HK-2 (cell line): ENCODE measurements at regions not wholly inside any gene's neighbourhood (a gene's known extent, or its start where the extent isn't known, plus 50 kb on each side); places are given as distances from the start of the nearest gene placed in this dataset.

Source experiments
- DNase-seq: peaks from one replicate; pipeline ENCODE4 v3.0.0-alpha.2; 2018; ENCODE audit not compliant: unreplicated experiment

DNA sequence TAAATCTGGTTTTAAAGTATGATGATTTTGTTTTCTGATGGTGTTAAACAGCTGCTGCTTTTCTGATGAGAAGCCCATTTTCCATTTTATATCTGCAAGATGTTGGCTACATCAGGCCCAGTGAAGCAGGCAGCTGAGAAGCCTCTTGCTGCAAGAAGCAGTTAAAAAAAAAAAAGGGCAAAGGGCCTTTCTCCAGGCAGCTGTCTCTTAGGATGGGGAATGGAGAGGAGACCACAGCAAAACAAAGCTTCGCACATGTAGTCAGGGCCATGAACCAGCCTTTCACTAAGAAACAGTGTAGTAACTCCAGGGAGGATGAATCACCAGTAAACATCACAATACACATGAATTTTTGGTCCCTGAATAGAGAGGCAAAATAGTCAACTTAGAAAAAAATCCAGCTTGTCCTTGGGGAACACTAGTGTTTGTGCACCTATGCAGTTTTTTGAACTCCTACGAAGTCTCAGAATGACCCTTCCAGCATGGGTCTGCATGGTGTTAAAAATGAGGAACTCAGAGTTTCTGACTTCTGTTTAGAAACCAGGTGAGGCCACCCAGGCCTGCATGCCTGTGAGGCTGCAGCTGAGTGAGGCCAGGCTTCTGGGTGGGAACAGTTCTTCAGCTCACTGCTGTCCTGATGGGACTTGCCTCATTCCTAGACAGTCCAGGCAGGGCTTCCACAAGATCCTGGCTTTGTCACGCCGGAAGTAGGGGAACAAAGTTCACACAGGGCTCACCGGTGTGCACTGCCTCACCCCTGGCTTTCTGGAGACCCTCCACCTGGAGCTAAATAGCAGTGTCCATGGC, 518.7 kb downstream of the MCTP2 start:
- DNase-seq, result no peak

DNA sequence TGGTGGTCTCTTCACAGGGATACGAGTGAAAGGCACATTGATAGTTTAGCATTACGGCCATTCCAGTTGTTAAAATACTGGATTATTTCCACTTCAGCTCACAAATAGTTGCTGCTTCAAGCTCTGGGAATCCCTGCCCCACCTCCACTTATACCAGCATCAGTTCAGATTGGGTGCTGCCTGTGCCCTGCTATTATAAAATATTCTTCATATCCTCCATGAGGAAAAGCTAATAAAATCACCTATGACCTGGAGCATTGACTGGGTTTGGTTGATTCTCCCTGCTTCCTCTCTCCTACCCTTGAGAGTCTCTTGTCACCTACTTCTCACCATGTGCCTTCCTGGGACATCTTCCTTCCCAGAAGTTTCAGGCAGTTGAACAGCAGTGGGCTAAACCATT, 529.0 kb downstream of the MCTP2 start:
- no peak for DNase-seq

DNA sequence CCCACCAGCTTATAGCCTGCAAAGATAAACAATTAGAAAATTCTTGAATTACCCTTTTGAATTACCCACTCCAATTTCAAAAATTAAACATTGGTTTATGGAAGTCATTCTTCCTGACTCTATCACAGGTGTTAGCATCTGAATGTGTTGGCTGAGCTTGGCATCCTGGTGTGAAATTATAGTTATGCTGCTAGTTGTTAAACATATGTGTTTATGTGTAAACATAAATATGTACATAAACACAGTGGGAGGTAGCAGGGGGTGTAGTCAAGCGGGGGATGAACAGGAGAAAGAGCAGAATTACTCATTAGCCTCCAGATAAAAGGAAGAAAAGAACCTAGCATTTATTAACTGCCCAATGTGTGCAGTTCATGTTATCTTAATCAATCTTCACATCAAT, 530.2 kb downstream of the MCTP2 start:
- no peak for DNase-seq

DNA sequence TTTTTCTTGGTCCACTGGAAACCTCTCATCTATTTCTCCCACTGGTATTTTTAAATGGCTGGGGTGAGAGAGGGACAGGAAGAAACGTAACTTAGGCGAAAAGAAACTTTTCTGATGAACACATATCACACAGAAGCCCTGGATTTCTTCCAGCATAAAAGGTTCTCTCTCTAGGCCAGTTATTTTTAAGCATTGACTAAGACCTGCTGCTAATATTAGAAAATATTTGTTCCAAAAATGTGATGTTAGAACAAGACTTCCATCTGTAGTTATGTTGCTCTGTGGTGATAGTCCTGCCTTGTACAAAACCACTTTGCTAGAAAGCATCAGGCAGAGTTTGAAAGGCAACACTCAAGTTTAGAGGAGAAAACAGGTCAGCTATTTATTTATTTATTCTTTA, 537.7 kb downstream of the MCTP2 start:
- no peak for DNase-seq

DNA sequence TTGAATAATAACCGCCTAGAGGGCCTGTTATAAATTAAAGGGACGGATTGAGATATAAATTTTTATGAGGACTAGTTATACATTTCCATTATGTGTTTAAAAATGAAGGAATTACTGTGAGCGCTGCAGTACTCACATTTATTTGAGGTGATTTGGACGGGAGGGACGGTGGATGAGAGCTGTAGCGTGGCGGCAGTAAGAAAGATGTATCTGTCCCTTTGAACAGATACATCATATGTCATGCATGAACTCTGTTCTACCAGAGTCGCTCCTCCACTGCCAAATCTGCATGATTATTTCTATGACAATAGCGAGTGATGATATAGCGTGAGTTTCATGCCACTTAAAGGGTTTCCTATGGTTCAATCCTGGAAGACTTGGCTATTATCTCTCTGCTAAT, 538.8 kb downstream of the MCTP2 start:
- no peak for DNase-seq

DNA sequence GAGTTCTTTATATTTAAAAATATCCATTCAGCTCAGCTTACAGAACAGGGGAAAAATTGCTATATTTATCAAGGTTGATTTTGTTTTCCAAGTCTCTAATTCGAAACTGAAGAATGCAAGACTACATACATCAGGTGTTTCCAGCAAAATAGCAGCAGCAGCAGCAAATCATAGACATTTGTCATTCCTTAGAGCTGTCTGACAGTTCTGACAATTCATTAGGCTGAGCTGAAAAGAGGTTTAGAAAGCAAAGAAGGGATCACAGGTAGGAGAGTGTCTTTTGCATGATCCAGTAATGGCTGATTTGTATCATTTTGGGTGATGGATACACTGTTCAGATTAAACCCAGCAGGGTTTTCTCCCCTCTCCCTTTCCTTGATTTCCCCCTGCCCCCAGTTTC, 545.7 kb downstream of the MCTP2 start:
- no peak for DNase-seq

DNA sequence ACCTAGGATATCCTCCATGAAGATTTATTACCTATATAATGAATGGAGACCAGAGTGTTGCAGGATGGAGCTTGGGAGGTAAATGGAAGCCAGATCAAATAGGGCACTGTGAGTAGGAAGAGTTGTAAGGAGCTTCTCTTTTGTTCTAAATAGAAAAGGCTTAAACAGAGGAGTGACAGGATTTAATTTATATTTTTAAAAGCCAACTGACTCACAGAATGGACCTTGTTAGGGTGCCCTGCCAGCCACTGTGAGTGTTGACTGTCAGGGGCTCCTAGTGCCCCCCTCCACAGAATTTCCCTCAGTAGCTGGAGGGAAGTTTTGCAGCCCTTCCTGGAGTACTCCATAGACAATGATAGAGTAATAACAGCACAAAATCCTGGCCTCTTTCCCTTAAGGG, 547.5 kb downstream of the MCTP2 start:
- DNase-seq, result no peak

DNA sequence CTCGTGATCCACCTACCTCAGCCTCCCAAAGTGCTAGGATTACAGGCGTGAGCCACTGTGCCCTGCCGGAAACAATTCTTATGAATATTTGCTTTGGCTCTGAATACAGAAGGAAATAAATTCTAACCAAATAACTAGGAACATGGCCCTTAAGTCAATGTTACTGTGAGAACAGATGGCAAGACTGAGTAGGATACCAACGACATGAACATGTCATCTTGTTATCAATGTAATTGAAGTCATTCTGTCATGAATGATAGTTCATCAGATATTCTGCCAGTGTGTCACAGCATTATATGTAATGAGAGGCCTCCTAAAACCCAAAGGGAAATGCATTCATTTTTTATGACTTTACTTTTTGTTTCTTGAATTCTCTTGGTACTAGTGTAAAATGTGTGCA, 548.8 kb downstream of the MCTP2 start:
- DNase-seq, result no peak

DNA sequence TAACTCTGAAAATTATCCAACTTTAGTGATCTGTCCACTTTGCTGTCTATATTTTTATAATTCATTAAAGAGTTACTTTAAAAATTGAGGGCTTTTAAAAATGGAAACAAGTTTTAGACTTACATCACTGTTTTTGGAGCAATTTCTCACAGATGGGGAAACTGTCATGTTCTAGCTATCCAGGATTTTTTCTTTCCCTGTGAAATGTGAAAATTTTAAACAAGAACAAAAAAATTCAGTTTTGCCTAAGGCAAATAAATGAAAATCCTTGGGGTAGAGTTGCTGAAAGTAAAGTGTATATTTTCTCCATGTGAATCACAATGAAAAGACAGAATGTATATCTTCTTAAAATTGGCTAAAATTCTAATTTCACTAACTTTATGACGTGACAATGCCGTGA, 553.7 kb downstream of the MCTP2 start:
- DNase-seq, result no peak

DNA sequence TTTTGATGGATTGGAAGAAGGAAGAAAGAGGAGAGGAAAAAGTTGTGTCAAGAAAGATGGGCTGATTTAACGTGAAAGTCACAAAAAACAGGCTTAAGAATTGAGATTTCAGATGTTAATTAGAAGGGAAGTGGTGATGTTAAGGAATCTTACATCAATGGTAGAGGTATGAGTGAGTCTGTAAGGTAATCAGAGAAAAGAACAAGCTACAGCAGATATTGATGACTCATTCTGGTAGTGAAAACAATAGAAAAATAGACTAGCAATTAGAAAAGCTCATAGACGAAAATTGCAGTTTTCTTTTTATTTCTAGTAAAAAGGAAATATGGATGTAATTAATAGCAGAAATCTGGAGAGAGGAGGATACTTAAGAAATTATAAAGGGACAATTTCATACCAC, 559.6 kb downstream of the MCTP2 start:
- no peak for DNase-seq

DNA sequence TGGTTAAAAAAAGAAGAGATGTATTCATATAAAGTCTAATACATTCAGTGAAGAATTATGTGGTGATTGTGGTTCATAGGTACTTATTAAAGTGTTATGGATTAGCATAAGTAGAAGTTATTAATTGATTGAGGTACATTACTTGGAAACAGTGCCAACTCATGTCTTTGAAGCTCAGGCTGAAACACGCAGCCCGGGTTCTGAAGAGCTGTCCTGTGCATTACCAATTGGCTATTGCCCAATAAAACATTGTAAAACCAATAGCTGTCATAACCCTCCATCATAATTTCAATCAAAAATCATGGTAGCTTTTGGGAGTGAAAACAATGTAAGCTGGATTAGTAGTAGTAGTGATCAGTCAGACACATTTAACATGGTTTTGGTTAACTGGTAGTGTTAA, 560.1 kb downstream of the MCTP2 start:
- DNase-seq, result no peak

DNA sequence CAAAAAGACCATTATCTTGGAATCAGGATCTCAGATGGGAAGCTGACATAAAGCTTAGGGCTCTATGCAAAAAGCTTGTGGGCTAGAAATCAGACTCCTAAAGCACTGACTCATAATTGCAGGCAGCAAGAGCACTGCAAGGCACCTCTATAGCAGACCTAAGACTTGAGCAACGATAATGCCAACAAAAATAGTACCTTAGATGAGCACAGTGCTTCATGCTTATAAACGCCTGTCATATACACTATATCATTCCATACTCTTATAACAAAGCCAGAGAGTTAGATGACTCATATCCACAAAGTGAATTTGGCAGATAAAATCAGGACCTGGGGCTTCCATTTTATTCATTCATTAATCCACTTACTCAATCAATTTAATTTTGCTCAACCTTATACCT, 560.8 kb downstream of the MCTP2 start:
- DNase-seq, result no peak

DNA sequence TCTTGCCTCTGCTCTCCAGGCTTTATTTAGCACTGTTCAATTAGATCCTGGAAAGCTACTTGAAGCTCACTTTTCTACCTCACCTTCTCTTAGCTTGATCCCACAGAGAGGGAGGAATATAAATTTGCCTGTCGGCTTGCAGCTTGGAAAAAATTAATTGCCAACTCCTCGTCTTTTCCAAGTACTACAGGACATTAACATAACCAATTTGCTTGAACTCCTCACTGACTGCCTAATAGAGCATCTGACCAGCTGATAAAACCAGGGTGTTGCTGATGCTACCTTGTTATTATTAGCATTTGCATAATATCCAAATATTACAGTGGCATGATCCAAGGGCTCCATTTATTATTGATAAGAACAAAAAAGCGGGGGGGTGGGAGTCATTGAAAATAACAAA, 561.8 kb downstream of the MCTP2 start:
- no peak for DNase-seq

DNA sequence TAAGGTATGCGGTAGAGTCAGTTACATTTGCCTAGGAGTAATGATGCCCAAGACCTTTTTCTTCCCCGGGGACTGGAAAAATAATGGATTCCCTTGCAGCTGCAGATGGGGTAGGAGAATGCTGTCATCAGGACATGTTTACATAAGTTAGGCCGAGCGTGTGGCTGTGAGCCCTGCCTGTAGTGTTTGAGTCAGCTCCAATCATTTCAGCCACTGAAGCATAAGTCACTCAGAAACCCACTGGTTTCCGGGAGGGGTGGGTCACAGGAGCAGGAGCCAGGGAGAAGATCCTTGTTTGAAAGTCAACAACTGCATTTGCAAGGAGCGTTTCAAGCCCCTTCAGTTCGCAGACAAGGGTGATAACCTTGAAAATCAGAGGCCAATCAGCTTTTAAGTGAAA, 562.3 kb downstream of the MCTP2 start:
- peak; percentile 2 for DNase-seq

DNA sequence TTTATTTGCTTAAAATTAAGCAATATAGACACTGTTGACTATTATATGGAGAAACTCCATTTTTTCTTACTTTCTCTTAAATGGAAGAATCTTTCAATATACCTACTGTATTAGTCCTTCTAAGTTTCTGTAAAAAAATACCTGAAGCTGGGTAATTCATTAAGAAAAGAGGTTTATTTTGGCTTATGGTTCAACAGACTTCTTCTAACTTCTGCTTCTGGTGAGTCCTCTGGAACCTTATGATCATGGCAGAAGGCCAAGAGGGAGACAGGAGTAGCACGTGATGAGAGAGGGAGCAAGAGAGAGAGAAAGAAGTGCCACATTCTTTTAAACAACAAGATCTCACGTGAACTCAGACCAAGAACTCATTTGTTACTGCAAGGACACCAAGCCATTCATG, 573.3 kb downstream of the MCTP2 start:
- DNase-seq, result no peak

DNA sequence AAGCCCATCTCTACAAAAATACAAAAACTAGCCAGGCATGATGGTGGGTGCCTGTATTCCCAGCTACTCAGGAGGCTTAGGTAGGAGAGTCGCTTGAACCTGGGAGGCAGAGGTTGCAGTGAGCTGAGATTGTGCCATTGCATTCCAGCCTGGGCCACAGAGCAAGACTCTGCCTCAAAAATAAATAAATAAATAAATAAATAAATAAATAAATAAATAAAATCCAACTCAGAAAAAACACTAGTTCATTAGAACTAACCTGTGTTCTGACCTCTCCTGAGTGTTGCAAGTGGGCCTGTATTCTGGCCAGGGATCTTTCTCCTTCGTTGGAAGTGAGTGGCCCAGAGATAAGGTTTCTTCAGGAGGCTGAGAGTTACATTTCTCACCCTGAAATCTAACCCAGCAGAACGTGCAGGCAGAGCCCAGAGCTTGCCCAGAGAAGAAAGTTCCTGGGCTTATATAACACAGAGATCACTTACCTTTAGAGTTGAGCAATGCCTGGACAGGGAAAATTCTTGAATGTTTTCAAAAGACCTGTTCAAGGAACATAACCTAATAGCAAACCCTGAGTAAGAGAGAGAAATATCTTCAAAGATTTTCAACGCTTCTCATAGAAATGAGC, 583.9 kb downstream of the MCTP2 start:
- no peak for DNase-seq

DNA sequence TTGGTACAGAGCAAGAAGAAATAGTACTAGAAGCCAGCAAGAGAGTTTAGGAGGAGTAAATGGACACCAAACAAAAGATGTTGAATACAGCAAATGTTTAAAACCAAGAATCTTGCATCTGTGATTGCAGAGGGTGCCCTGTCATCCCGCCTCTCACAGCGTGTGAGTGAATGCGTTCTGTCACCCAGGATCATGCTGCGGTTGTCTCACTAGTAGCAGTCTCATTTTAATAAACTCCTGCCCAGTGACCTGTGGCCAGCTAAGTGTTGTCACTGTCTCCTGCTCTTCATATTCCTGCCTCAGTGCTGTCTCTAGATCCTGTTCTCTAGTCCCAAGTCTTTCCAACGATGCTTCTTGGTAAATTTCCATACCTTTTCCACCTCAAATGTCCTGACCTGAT, 584.6 kb downstream of the MCTP2 start:
- DNase-seq, result no peak

DNA sequence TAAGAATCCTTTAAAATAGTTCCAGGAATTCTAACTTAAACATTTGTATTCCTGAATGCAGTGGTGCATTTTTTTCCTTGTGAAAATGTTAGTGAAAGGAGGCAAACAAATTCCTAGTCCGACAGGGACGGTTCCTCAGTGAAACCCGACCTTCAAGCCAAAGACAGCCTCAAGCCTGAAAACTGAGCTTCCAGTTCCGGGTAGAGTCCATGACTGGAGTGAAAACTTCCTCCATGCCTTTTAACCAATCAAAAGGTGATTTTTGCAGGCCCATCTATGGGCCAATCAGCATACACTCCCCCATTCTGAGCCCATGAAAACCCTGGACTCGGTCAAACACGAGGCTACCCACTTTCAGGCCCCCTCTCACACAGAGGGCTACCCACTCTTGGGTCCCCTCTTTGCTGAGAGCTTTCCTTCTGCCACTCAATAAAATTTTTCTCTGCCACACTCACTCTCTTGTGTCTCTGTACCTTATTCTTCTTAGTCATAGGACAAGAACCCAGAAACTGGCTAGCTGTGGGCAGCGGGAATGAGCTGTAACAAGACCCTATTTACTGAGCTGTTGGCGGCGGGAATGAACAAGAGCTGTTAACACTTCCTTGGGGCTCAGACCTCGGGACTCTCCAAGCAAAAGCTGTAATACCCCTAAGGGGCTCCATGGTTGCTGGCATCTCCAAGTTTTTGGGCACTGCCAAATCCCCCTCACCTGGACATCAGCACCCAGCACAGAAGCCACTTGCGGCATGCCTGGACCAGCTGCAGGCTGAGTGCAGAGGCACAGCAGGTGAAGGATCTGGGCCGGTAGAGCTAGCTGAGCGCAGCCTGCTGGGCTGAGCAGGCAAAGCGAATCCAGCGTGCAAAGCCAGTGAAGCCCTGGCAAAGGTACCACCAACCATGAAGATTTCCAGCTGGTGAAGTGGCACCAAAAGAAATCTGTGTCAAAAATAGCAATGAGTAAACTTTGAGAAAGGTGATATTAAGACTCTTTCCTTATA, 598.8 kb downstream of the MCTP2 start:
- no peak for DNase-seq

DNA sequence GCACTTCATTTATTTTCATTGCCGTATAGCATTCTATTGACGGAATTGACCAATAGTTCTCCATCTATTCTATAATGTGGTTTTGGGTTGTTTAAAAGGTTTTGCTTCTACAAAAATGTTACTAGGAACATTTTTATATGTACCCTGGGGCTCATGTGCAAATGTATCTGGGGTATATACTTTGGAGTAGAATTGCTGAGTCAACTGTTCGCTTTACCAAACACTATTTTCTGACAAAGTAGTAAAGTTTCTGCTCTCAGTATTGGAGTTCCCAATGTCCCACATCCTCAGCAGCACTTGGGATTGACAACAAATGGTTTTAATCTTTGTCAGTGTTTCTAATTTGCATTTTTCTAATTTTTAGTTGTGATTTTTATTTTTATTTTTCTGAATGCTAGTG, 602.6 kb downstream of the MCTP2 start:
- no peak for DNase-seq

DNA sequence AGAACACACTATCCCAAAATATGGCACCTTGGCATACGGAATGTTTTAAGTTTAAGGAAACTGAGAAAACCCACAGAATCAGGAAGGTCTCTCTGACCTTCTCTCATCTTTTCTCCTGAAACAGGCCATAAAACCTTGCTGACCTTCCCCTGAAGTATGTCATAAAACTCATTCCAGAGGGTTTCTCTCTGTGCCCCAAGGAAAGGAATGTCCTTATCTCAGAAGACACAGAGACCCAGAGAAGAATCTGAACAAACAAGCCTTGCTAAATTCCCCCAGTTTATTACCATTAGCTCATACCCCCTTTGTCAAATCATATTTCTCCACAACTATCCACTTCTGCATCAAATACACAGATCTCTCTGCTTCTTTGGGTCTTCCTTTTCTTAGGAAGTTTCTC, 603.1 kb downstream of the MCTP2 start:
- DNase-seq, result no peak

DNA sequence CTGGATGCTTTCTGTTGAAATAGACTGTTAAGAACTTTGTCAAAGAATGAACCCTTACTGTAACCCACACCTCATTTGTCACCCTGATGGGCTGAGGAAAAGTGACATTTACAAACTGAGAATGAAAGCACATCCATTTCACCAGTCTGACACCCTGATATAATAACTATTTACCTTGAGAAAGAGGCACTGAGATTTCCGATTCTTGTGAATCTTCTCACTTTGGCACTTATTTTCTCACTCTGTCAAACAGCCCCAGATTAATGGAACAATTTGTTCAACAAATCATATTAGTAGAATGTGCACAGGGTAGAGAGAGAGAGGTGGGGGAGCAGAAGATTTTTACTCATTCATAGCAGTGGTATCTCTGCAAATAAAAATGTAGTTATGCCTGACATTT, 606.9 kb downstream of the MCTP2 start:
- no peak for DNase-seq
